SU-DHL-6 (cell line): ENCODE measurements at regions not wholly inside any gene's neighbourhood (a gene's known extent, or its start where the extent isn't known, plus 50 kb on each side); places are given as distances from the start of the nearest gene placed in this dataset.

Source experiments
- H2AFZ ChIP-seq: fragments of 200-600 bp; sonication (generic); 2 replicates; pipeline ENCODE4 v1.6.1; 2014; ENCODE audit warnings: low read depth, mild to moderate bottlenecking, moderate library complexity, mixed read lengths, antibody characterized with exemption, low read length; ENCODE audit not compliant: severe bottlenecking
- H3F3A ChIP-seq: fragments of 200-600 bp; shearing (Covaris generic); 2 replicates; pipeline ENCODE4 v1.6.0; 2016; ENCODE audit warnings: antibody characterized with exemption, mild to moderate bottlenecking; ENCODE audit not compliant: insufficient read depth
- H3K27ac ChIP-seq: fragments of 200-600 bp; sonication (generic); 2 replicates; pipeline ENCODE4 v1.5.1; 2016; ENCODE audit warnings: low read depth, mild to moderate bottlenecking, low read length, moderate library complexity, mixed read lengths
- H3K27me3 ChIP-seq: fragments of 200-600 bp; sonication (generic), shearing (Covaris generic); 2 replicates; pipeline ENCODE4 v1.6.0; 2014; ENCODE audit warnings: mild to moderate bottlenecking, low read length
- H3K36me3 ChIP-seq: fragments of 200-600 bp; sonication (generic); 2 replicates; pipeline ENCODE4 v1.6.1; 2014; ENCODE audit warnings: mild to moderate bottlenecking, low read length, mixed read lengths
- H3K4me2 ChIP-seq: fragments of 300-600, 200-600 bp; shearing (Covaris generic), sonication (generic); 2 replicates; pipeline ENCODE4 v1.6.0; 2014; ENCODE audit warnings: low read length, low read depth, mild to moderate bottlenecking; ENCODE audit not compliant: poor library complexity, severe bottlenecking
- H3K4me3 ChIP-seq: fragments of 200-600 bp; sonication (generic); 2 replicates; pipeline ENCODE4 v1.5.1; 2014; ENCODE audit warnings: antibody characterized with exemption, low read length, mild to moderate bottlenecking, mixed read lengths; ENCODE audit not compliant: insufficient read depth, poor library complexity, severe bottlenecking
- H3K79me2 ChIP-seq: fragments of 200-600 bp; sonication (generic); 2 replicates; pipeline ENCODE4 v1.6.1; 2014; ENCODE audit warnings: mild to moderate bottlenecking, low read length, moderate library complexity; ENCODE audit not compliant: insufficient read depth
- H3K9ac ChIP-seq: fragments of 200-600 bp; sonication (generic); 2 replicates; pipeline ENCODE4 v1.7.0; 2014; ENCODE audit warnings: mild to moderate bottlenecking, low read length
- H3K9me2 ChIP-seq: fragments of 200-600 bp; sonication (generic); replicated peaks from 2 replicates; pipeline ENCODE4 v1.6.1; 2014; ENCODE audit warnings: low read length; ENCODE audit not compliant: insufficient read depth
- H3K9me3 ChIP-seq: fragments of 200-600 bp; sonication (generic); 2 replicates; pipeline ENCODE4 v1.6.1; 2014; ENCODE audit warnings: low read length, mixed read lengths; ENCODE audit not compliant: insufficient read depth
- H4K20me1 ChIP-seq: fragments of 200-600 bp; sonication (generic); 2 replicates; pipeline ENCODE4 v1.6.1; 2014; ENCODE audit warnings: low read depth, mild to moderate bottlenecking, antibody characterized with exemption, low read length, moderate library complexity, mixed read lengths
- CTCF ChIP-seq: fragments of 200-600 bp; sonication (generic); IDR thresholded peaks from one replicate; pipeline ENCODE4 v1.5.1; 2017; ENCODE audit warnings: antibody characterized with exemption, mild to moderate bottlenecking, low read length, moderate library complexity; ENCODE audit not compliant: insufficient read depth, poor library complexity, severe bottlenecking
- EZH2phosphoT487 ChIP-seq: fragments of 200-600 bp; sonication (generic), shearing (Covaris generic); conservative IDR thresholded peaks from 2 replicates; pipeline ENCODE4 v1.6.1; 2018; ENCODE audit warnings: mild to moderate bottlenecking, antibody characterized with exemption, low read length, moderate library complexity, mixed read lengths

GRCh38 chr2:41241325-41242000 lies 789.6 kb upstream of the SLC8A1 start:
- no peak overlapping the region for H3K4me3 ChIP-seq
- no peaks in the 10 kb centered on the region for H3K9me3 ChIP-seq
- no peak overlapping the region for H3K9ac ChIP-seq
- no peaks in the 10 kb centered on the region for H3F3A ChIP-seq
- H3K27ac ChIP-seq = no peak overlapping the region
- H3K36me3 ChIP-seq = no peaks in the 10 kb centered on the region
- H4K20me1 ChIP-seq = no peaks in the 10 kb centered on the region
- H3K9me2 ChIP-seq = no peaks in the 10 kb centered on the region
- no peak for TF ChIP-seq EZH2phosphoT487
- no peak for TF ChIP-seq CTCF
- no peaks in the 10 kb centered on the region for H3K27me3 ChIP-seq
- no peaks in the 10 kb centered on the region for H3K79me2 ChIP-seq
- no peak overlapping the region for H3K4me2 ChIP-seq
- H2AFZ ChIP-seq = no peak overlapping the region

GRCh38 chr2:41242001-41242331 lies 790.1 kb upstream of the SLC8A1 start:
- Histone ChIP-seq H3K9me3 (no peaks in the 10 kb centered on the region), H3F3A (no peaks in the 10 kb centered on the region), H3K36me3 (no peaks in the 10 kb centered on the region), H3K27ac (no peak overlapping the region), H4K20me1 (no peaks in the 10 kb centered on the region), H3K4me3 (no peak overlapping the region), H3K27me3 (no peaks in the 10 kb centered on the region), H3K4me2 (no peak overlapping the region), H2AFZ (no peak overlapping the region), H3K79me2 (no peaks in the 10 kb centered on the region), H3K9me2 (no peaks in the 10 kb centered on the region), H3K9ac (no peak overlapping the region)
- no peak for TF ChIP-seq EZH2phosphoT487
- TF ChIP-seq CTCF = no peak

- H3K9ac ChIP-seq = no peak overlapping the region
- no peak overlapping the region for H3K27ac ChIP-seq
- H3K27me3 ChIP-seq = no peaks in the 10 kb centered on the region
- no peak overlapping the region for H3K4me2 ChIP-seq
- H3K9me2 ChIP-seq = no peaks in the 10 kb centered on the region
- H3K36me3 ChIP-seq = no peaks in the 10 kb centered on the region
- H2AFZ ChIP-seq = no peak overlapping the region
- H3K9me3 ChIP-seq = no peaks in the 10 kb centered on the region
- H3K79me2 ChIP-seq = no peaks in the 10 kb centered on the region
- no peak overlapping the region for H3K4me3 ChIP-seq
- no peak for TF ChIP-seq EZH2phosphoT487
- no peak for TF ChIP-seq CTCF
- H3F3A ChIP-seq = no peaks in the 10 kb centered on the region
- H4K20me1 ChIP-seq = no peaks in the 10 kb centered on the region
These were observed 779.7 kb upstream of the PKDCC start for GRCh38 chr2:41267929-41268659.
